GM19328 (cell line): ENCODE measurements at regions not wholly inside any gene's neighbourhood (a gene's known extent, or its start where the extent isn't known, plus 50 kb on each side); places are given as distances from the start of the nearest gene placed in this dataset.

ENCODE experiments used
- ATAC-seq: cut with Tn5 transposase; IDR thresholded peaks from one replicate; pipeline ENCODE4 v1.9.1; 2021; ENCODE audit warnings: mild to moderate bottlenecking, moderate library complexity; ENCODE audit not compliant: unreplicated experiment

DNA sequence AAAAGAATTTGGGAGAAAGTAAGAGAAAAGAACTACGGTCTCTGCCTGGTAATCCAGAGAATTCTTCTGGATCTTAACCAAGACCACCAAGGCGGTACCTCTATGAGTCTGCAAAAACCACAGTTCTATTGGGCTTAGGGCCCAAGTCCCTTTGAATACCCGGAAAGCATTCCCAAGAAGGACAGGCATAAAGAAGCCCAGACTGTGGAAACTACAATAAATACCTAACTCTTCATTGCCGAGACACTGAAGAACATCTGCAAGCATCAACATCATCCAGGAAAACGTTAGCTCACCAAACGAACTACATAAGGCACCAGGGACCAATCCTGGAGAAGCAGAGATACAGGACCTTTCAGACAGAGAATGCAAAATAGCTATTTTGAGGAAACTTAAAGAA, 162.3 kb upstream of the TMC3 start:
- no peak for ATAC-seq

DNA sequence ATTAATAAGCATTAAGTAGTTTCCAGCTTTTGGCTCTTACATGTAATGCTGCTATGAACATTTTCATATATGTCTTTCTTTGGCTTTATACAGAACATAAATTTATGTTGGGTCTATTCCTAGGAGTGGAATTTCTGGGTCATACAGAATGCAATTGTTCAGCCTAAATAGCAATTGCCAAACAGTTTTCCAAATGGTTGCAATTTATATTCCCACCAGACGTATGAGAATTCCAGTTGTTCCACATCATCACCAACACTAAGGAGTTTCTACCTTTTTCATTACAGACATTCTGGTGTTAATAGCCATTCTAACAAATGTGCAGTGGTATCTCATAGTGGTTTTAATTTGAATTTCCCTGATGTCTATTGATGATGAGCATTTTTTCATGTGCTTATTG, 160.1 kb upstream of the TMC3 start:
- ATAC-seq: no peak

DNA sequence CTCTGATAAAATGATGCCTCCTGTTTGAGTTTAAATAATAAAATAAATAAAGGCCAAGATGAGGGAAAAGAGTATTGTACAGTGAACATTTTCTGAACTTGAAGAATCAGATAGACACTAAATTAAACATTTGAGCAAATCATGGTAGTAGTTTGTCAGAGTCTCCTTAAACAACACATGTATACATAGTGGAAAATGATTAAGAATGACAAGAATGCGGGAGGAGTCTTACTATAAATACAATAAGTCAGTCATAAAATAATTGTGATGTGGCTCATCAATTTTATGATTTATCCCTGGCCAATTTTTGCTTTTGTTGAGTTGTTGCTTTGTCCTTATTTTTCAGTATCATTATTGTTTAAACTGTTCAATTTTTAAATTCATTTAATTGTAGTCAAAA, 158.0 kb upstream of the TMC3 start:
- ATAC-seq: no peak

DNA sequence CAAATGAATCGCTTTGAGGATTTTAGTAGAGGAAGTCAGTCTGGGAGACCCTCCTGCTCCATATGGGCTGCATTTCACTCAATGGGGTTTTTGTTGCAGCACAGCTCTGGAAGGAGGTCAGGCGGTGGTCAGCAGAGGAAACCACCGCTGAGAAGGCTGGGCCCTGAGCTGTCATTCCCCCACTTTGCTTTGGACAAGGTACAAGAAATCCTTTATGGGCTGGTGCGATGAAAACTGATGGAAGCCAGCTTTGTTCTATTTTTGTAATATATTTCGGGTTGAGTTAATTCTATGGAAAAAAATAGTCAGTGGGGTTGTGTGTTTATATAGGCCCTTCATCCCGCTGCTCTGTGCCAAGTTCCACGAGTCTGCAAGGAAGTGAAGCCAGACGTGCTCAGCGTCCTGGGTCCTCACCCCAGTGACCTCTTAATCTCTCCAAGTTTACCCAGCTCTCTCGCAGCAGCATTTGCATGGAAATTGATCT, 157.1 kb upstream of the TMC3 start:
- no peak for ATAC-seq

DNA sequence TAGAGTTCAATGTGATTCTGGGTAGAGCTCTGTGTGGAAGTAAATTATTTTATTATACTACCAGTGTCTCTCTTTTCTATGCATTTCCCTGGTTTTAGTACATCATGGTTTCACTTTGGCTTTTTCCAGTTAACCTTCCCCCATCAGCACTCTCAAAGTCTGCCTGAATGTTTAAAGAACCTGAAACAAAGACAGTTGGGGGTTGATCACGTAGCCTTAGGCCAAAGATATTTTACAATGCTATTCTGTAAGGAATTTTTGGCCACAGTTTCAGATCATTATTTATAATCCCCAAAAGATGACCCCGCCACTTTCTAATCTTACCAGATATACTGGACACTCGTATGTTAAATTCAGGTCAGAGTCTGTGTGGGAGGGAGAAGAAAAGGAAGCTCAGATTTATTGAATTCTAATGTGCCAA, 156.3 kb upstream of the TMC3 start:
- ATAC-seq: no peak

DNA sequence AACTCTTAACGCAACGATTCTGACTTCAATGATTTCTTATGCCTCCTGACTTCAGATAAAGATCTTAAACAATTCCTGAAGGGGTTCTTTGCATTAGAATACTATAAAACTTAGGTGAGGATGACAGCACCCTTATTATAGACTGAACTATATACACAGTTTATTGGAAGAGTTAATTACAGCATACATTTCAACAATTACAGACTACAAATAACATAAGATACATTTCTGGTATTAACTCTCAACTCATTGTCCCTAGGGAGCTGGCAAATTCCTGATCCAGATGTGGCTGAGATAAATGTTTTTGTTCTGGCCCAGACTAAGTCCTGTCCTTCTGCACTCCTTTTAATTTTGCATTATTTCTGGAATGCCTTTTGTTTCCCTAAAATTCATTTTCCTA, 155.5 kb upstream of the TMC3 start:
- ATAC-seq: no peak

DNA sequence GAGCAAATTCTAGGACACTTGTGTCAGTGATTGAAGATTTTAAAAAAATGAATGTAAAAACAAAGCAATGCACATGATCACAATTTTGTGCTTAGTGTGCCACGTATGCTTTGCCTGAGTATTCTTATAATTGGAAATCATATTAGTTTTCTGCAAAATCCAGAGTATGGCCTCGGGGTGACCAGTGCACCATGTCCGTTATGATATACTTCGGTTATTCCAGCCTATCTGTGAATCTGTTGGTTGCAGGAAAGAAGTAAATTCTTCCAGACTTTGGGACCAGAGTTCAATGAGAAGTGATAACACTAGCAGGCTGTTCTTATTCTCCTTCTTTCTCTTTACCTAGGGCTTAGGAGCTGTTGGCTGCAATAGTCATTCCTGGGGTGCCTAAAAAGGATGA, 152.0 kb upstream of the TMC3 start:
- ATAC-seq: no peak

DNA sequence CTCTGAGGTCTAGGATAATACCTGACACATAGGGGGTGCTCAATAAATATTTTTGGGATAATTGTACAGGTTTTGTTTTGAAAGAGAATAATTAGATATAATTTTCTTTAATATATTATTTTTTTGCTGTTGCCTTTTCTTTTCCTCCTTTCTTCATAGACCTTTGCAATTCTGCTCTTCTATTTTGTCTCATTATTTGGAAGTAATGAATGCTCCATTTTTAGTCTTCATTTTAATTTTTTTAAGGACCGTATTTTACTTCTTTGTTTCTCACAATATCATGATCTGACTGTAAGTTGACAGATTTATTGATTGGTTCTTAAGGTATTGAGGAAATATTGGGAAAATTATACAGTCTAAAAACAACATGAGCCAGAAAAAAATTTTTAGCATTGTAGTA, 150.5 kb upstream of the TMC3 start:
- ATAC-seq: no peak

DNA sequence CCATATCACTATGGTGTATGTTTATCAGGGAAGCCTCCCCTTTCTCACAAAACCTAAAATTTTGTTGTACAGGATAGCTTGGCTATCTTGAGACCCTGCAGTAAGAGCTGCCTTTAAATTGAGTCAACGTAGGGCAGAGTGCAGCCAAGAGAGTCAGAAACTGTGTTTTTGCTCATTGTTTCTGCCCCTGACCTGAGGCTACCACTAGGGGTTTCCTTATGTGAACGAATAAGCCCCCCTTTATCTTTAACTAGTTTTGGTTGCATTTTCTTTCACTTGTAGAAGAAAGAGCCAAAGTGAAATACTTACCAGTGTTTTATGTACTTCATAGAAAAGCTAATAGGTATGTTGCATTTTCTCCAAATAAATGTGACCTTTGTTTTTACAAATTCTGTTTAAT, 149.9 kb upstream of the TMC3 start:
- ATAC-seq: no peak

DNA sequence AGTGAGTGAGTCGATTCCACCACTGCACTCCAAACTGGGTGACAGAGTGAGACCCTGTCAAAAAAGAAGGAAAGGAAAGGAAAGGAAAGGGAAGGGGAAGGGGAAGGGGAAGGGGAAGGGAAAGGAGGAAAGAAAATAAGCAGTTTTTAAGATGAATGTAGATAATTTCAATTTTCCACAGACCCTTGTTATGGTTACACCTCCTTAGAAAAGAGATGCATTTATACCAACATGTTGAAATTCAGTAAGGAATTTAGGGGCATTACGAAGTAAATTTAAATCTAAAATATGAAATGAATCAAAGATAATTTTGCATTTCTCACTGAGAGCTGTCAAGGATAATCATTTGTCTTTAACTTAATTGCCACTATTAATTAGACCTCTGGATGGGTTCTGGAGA, 146.5 kb upstream of the TMC3 start:
- no peak for ATAC-seq

DNA sequence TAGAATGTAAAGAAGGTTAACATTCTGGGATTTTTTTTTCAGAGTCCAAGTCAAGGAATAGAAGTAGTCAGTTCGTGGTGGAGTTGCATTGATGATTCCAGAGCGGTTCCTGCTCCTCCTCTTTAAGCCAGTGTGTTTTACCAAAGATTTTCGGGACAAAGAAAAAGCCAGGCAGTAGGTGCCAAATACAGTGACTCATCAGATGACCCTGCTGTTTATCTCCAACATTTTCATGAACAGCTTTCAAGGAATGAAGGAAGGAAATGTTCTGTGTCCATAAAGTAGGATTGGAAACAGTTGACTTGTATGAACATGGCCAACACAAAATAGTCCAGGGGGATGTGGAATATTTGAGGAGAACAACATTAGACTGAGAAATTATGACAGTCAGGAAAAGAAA, 142.4 kb upstream of the TMC3 start:
- no peak for ATAC-seq

DNA sequence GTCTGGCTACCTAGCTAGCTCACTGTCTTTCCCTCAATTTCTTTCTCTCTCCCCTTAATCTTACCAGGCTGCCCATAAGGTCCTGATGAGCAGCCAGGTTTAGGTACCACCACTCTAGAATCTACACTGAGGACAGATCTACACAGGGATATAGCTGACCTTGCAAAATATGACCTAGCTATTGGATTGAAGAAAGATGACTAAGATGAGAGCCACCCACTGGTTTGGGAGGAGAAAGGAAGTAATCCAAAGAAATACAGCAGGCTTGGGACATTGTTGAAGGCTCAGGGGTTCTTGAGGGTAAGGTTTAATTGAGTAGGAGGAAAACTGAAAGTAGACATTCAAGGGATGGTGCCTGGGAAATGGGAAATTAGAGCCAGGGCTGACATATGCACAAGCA, 142.0 kb upstream of the TMC3 start:
- ATAC-seq: no peak

DNA sequence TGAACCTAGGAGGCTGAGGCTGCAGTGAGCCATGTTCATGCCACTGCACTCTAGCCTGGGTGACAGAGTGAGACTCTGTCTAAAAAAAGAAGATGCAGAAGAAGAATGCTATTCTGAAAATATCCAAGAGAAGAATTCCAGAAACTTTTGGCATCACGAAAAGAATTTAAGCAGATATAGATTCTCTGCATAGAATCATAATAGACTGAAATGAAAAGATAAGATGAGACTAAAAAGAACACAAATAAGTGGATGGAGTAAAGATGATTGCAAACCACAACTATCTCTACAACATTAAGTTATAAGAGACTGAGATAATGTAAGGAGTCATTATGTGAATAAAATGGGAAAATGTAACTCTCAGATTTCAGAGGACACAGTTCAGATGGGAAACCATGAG, 140.7 kb upstream of the TMC3 start:
- ATAC-seq: no peak

DNA sequence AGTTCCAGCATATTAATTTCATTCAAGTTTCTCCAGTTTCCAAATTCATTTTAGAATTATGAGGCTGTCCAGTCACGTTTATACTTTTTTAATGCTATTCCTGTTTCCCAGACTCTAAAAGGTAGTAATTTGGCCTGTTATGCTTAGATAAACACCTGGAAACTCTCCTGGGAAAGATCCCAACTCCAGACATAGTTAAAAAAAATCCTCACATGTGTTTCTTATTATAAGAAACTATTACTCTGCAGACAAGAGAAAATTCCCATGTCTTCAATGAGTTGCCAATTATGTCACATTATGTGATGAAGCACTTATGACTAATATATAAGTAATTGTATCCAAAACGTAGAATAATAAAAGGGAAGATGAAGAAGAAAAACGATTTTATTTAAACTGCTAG, 137.1 kb upstream of the TMC3 start:
- no peak for ATAC-seq

DNA sequence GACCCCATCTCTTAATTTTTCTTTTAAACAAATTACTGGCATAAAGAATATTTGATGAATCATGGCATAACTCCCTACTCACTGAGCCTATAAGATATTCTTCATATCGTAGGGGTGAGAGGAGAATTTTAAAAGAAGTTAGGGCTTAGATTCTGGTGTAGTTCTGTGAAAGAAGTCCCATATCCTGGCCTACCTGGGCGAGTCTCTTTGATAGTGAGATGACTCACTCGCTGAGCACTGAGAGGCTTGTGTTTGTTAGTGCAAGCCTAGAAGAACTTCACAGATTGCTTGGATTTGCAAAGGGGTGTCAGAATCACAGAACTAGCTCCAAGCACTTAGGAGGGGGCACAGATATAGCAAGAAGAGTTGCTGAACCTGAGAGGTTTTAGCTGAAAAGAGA, 133.8 kb upstream of the TMC3 start:
- ATAC-seq: no peak

DNA sequence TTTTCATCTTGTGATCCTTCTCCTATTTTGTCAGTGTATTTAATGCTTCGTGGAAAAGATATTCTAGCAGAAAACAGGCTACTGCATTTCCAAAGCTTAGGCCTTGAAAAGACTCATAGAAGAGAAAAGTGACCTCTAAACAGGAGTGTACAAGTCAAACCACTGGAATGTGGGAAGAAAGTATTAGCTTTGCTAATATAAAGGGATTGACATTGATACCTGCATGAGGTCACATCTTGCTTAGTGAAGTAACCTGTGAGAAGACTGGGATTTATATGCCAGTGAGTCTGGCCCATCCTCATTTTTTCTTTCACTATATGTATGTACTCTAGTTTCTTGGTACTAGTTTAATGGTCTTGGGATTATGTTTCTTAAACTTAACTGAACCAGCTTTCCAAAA, 132.9 kb upstream of the TMC3 start:
- no peak for ATAC-seq

DNA sequence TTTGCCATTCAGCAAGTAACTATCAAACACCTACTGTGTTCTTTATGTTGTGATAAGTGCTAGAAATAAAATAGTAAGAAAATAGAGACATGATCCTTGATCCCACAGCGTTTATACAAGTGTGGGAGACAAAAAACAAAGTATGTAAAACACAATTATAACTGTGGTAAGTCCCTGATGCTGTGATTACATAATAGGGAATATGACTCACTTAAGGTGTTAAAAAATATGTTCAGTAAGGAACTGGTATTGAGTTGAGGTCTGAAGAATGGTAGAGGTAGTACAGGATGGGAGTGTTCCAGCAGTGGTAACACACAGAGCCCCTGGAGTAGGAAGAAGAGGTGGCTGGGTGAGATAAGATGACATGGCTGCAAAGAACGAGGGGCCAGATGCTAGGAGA, 132.1 kb upstream of the TMC3 start:
- no peak for ATAC-seq

DNA sequence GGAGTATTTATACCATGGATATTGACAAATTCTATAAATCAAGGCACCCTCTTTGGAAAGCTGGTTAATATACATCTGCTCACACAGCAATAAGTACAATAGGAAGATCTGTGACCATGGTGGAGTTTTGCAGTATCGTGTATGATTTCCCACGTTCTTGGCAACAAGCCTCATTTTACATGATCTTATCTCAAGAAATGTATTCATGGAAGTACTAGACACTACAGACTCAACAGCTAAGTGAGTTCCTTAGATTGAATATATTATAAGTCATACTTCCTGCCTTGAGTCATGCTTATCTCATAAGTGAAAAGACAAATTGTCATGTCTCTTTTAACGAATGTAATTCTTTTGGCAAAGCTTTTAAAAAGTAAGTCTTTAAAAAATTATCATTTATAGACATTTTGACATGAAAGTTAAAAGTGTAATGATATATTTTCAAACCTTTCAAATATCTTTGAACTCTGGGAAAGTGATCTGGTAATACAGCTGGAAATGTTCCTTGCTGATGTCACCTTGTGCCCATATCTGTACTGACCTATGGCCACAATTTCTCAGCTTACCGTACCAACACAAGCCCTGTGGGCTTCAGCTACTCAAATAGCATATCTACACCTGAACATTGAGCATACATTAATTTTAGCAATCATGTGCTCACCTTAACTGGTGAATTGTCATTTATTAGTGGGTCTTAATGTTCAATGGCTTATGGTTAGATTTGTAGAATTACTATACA, 130.3 kb upstream of the TMC3 start:
- ATAC-seq: no peak

DNA sequence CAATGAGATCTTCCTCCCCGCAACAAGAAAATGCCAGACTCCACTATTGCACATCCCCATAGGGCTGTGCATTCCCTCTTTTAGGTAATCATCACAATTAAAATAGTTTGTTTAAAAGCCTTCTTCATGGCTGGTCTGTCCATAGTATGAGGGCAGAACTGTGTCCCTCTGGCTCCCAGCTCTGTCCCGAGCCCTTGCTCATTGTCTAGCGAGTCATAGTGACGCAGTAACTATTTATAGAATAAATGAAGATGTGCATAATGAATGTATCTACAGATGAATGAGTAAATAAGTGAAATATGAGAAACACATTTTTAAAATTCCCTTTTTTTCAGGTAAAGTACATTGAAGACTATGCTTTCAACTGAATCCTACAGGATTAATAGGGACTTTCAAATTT, 128.4 kb upstream of the TMC3 start:
- no peak for ATAC-seq

DNA sequence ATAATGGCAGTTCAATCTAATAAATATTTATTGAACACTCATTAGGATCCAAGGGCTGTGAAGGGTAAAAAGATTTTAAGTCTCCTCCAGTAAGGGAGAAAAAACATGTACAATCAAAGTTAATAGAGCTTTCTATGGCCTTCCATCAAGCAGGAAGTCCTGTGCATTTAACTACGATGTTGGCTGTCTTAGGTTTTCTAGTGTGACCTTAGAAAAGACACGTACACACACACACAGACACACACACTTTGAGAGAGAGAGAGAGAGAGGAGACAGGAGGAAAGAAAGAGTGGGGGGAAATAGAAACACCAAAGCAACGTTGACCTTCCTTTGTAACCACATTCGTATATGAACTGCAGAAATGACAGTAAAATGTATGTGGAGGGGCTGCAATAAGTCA, 126.1 kb upstream of the TMC3 start:
- no peak for ATAC-seq

DNA sequence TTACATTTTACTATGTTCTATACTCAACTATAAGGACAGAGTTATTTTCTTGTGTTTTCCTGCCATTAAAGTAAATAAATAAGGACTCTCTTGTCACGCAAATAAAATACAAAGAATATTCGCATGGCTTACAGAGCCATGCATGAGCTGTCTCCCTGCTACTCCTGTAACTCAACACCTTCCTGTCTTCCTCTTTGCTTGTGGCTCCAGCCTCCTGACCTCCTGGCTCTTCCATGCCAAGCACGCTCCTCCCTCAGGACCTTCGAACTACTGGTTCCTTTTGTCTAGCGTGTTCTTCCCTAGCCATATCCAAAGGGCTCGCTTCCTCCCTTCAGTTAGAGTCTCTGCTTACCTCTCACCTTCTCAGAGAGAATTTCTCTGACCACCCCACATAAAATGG, 124.3 kb upstream of the TMC3 start:
- ATAC-seq: no peak

DNA sequence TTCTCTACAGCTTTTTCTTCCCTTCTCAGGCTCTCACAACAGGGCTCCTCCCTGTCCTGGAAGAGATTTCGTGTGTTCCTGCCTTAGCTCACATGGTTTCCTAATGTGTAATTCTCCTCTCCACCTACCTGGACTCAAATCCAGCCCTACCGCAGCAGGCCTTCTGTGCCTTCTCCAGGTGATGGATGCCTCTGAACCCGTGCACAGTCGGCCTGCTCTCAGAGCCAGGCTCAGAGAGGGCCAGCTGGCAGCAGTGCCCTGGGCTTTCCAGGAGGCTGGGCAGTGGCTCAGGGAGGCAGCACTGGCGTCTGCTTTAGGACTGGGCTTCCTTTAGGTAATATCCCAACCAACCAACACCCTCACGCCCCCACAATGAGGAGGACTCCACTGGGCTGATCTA, 123.2 kb upstream of the TMC3 start:
- no peak for ATAC-seq

DNA sequence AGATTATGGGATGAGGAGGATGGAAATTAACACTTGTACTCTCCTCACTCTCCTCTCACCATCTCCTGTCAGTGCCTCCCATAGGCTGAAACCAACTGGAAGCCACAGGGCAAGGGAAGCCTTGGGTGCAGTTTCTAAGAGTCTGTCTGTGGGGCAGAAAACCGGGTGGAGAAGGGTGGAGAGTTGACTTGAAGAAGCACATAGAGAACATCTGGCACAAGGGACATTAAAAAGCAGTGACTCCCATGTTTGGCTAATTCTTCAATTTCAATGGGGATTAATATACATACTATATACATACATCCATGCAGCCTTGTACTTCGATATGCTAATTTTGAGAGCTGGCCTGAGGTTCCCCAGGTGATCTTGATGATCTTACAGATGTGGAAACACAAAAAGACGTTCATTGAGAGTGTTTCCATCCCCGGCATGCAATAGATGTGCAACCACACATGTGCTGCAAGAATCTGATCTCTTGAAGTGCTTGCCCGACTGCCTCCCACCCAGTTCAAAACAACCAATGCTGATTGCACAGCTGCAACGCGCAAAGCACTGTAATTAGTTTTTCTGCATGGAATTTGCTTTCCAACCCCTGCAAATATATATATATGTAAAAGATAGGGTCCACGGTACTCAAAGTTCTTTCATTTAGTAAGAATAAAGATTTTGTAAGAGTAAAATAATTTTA, 121.9 kb upstream of the TMC3 start:
- ATAC-seq: no peak
